Activated T-helper 17 cell treated with anti-CD3 and anti-CD28 coated beads, Interleukin-2, amount 50 U/mL, for 72 hours (primary cell): ENCODE measurements at regions not wholly inside any gene's neighbourhood (a gene's known extent, or its start where the extent isn't known, plus 50 kb on each side); places are given as distances from the start of the nearest gene placed in this dataset.
A peak's percentile ranks its signal among the peaks of the same experiment; 100 is the strongest.

ENCODE experiments used
- ATAC-seq: fragments of 150-1000 bp; cut with Tn5 transposase; replicated peaks from 2 replicates; pipeline ENCODE4 v1.10.0; 2021; ENCODE audit warnings: mild to moderate bottlenecking, moderate library complexity
- H3K27ac Mint-ChIP-seq: one replicate; pipeline ENCODE4 v1.8.0; 2022; ENCODE audit warnings: mixed read lengths
- H3K27me3 Mint-ChIP-seq: one replicate; pipeline ENCODE4 v1.8.0; 2022; ENCODE audit warnings: mixed read lengths
- H3K36me3 Mint-ChIP-seq: one replicate; pipeline ENCODE4 v1.8.0; 2022; ENCODE audit warnings: low read depth, mild to moderate bottlenecking, mixed read lengths
- H3K4me1 Mint-ChIP-seq: one replicate; pipeline ENCODE4 v1.8.0; 2022; ENCODE audit warnings: mixed read lengths
- H3K4me3 Mint-ChIP-seq: one replicate; pipeline ENCODE4 v1.8.0; 2022; ENCODE audit warnings: mild to moderate bottlenecking, mixed read lengths
- H3K9me3 Mint-ChIP-seq: one replicate; pipeline ENCODE4 v1.8.0; 2022; ENCODE audit warnings: mixed read lengths

- no peaks in the 10 kb centered on the region for H3K9me3 Mint-ChIP-seq
- H3K4me3 Mint-ChIP-seq = no peak overlapping the region
- H3K27me3 Mint-ChIP-seq = no peaks in the 10 kb centered on the region
- H3K27ac Mint-ChIP-seq = peak overlapping the region; percentile 10
- peak; percentile 94 for ATAC-seq
- no peaks in the 10 kb centered on the region for H3K36me3 Mint-ChIP-seq
- peaks cover 6% of the 10 kb centered on the region for H3K4me1 Mint-ChIP-seq
Measured at GRCh38 chrX:67780694-67781109, 236.9 kb downstream of the AR start.

- ATAC-seq = no peak
- Mint-ChIP-seq H3K27me3 (no peaks in the 10 kb centered on the region), H3K27ac (no peak overlapping the region), H3K9me3 (no peaks in the 10 kb centered on the region), H3K36me3 (no peaks in the 10 kb centered on the region), H3K4me1 (peaks cover 6% of the 10 kb centered on the region), H3K4me3 (no peak overlapping the region)
Measured at GRCh38 chrX:67781132-67781531, 237.3 kb downstream of the AR start.

- H3K4me1 Mint-ChIP-seq = peaks cover 6% of the 10 kb centered on the region
- ATAC-seq = no peak
- H3K27ac Mint-ChIP-seq = no peak overlapping the region
- H3K4me3 Mint-ChIP-seq = no peak overlapping the region
- no peaks in the 10 kb centered on the region for H3K27me3 Mint-ChIP-seq
- no peaks in the 10 kb centered on the region for H3K9me3 Mint-ChIP-seq
- no peaks in the 10 kb centered on the region for H3K36me3 Mint-ChIP-seq
Measured at GRCh38 chrX:67784712-67785111, 240.9 kb downstream of the AR start.

- Mint-ChIP-seq H3K4me3 (no peak overlapping the region), H3K27ac (no peak overlapping the region), H3K27me3 (no peaks in the 10 kb centered on the region), H3K4me1 (no peaks in the 10 kb centered on the region), H3K9me3 (no peaks in the 10 kb centered on the region), H3K36me3 (no peaks in the 10 kb centered on the region)
- ATAC-seq = no peak
Measured at GRCh38 chrX:67787196-67787595, 243.4 kb downstream of the AR start.

- H3K9me3 Mint-ChIP-seq = no peaks in the 10 kb centered on the region
- no peak for ATAC-seq
- no peaks in the 10 kb centered on the region for H3K27me3 Mint-ChIP-seq
- H3K36me3 Mint-ChIP-seq = no peaks in the 10 kb centered on the region
- H3K4me3 Mint-ChIP-seq = no peak overlapping the region
- H3K4me1 Mint-ChIP-seq = no peaks in the 10 kb centered on the region
- no peak overlapping the region for H3K27ac Mint-ChIP-seq
Measured at GRCh38 chrX:67789536-67789935, 245.7 kb downstream of the AR start.
